GM10266 (cell line): ENCODE measurements at regions not wholly inside any gene's neighbourhood (a gene's known extent, or its start where the extent isn't known, plus 50 kb on each side); places are given as distances from the start of the nearest gene placed in this dataset.

ENCODE experiments used
- DNase-seq: peaks from one replicate; pipeline ENCODE4 v3.0.0; 2012; ENCODE audit errors: extremely low spot score
- CTCF ChIP-seq: IDR thresholded peaks from 2 replicates; pipeline ENCODE4 v1.5.1; 2012; ENCODE audit warnings: mild to moderate bottlenecking, low read depth; ENCODE audit not compliant: control insufficient read depth, insufficient read depth; ENCODE audit errors: missing control alignments

GRCh38 chr3:180359953-180360279, 242.0 kb upstream of the TTC14 start:
- no peak for DNase-seq
- no peak for TF ChIP-seq CTCF

DNA sequence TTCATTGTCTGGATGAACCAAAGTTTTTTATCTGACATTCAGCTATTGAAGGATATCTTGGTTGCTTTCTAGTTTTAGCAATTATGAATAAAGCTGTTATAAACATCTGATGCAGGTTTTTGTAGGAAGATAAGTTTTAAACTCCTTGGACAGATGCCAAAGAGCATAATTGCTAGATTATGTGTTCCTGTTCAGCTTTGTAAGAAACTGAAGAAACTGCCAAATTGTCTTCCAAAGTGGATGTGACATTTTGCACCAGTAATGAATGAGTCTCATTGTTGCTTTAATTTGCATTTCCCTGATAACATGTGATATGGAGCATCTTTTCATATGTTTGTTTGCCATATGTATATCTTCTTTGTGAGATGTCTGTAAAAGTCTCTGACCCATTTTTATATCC, 239.9 kb upstream of the TTC14 start:
- no peak for DNase-seq
- no peak for TF ChIP-seq CTCF

DNA sequence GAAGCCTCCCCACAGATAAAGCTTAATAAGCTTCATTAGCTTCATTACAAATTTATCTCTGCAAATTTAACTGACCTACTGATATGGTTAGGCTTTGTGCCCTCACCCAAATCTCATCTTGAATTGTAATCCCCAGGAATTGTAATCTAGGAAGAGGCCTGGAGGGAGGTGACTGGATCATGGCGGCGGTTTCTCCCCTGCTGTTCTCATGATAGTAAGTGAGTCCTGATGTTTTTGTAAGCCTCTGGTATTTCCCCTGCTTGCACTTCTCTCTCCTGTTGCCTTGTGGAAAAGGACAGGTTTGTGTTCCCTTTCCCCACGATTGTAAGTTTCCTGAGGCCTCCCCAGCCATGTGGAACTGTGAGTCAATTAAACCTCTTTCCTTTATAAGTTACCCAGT, 226.1 kb upstream of the TTC14 start:
- no peak for TF ChIP-seq CTCF
- DNase-seq: no peak

- no peak for DNase-seq
- no peak for TF ChIP-seq CTCF
These were observed 223.5 kb upstream of the TTC14 start for GRCh38 chr3:180378496-180378895.

GRCh38 chr3:180382638-180383180, 219.3 kb upstream of the TTC14 start:
- no peak for TF ChIP-seq CTCF
- DNase-seq: no peak

GRCh38 chr3:180383332-180384020, 218.5 kb upstream of the TTC14 start:
- DNase-seq: no peak
- TF ChIP-seq CTCF: no peak

DNA sequence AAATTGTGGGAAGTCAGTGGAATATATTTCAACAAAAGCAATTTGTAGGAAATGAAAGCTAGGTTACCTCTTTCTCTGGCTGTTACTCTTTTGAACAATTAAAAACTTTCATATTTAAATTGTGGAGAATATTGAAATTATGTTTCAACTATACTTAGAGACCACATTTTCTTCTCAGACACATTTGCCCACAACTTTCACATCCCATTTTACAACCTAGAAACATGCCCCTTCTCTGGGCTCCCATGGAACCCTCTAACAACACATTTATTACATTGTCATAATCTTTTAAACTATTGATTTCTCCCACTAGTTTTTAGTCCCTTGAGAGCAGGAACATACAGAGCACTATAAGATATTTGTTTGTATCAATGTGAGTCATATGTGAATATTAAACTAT, 211.7 kb upstream of the TTC14 start:
- DNase-seq: no peak
- TF ChIP-seq CTCF: no peak
